Activated CD4-positive, alpha-beta T cell treated with anti-CD3 and anti-CD28 coated beads, Interleukin-2, amount 50 U/mL, for 1 hour (primary cell): ENCODE measurements at regions not wholly inside any gene's neighbourhood (a gene's known extent, or its start where the extent isn't known, plus 50 kb on each side); places are given as distances from the start of the nearest gene placed in this dataset.

Experiments used
- DNase-seq: peaks from one replicate; pipeline ENCODE4 v3.0.0-alpha.2; 2020

- no peak for DNase-seq
Observed at GRCh38 chr5:133905424-133905823, 63.0 kb downstream of the C5orf15 start.

- DNase-seq: no peak
Observed at GRCh38 chr5:133904641-133905040, 63.8 kb downstream of the C5orf15 start.

- no peak for DNase-seq
Observed at GRCh38 chr5:133902511-133903118, 65.8 kb downstream of the C5orf15 start.

GRCh38 chr5:133900534-133901270 is 67.7 kb downstream of the C5orf15 start:
- DNase-seq: no peak

GRCh38 chr5:133899506-133899905 is 68.9 kb downstream of the C5orf15 start:
- DNase-seq: no peak

GRCh38 chr5:133898440-133898839 is 70.0 kb downstream of the C5orf15 start:
- no peak for DNase-seq

- DNase-seq: no peak
Observed at GRCh38 chr5:133897431-133897830, 71.0 kb downstream of the C5orf15 start.

GRCh38 chr5:133896873-133897272 is 71.6 kb downstream of the C5orf15 start:
- no peak for DNase-seq

- DNase-seq: no peak
Observed at GRCh38 chr5:133895979-133896845, 72.2 kb downstream of the C5orf15 start.

GRCh38 chr5:133894143-133894542 is 74.3 kb downstream of the C5orf15 start:
- DNase-seq: no peak

- DNase-seq: no peak
Observed at GRCh38 chr5:133892774-133893173, 75.7 kb downstream of the C5orf15 start.

- no peak for DNase-seq
Observed at GRCh38 chr5:133892306-133892705, 76.1 kb downstream of the C5orf15 start.

- no peak for DNase-seq
Observed at GRCh38 chr5:133891390-133891789, 77.0 kb downstream of the C5orf15 start.

GRCh38 chr5:133890776-133891280 is 77.6 kb downstream of the C5orf15 start:
- DNase-seq: no peak

- DNase-seq: no peak
Observed at GRCh38 chr5:133890314-133890713, 78.1 kb downstream of the C5orf15 start.

- no peak for DNase-seq
Observed at GRCh38 chr5:133889271-133889905, 79.0 kb downstream of the C5orf15 start.

- DNase-seq: no peak
Observed at GRCh38 chr5:133888625-133888991, 79.8 kb downstream of the C5orf15 start.

GRCh38 chr5:133885566-133885965 is 82.9 kb downstream of the C5orf15 start:
- no peak for DNase-seq

GRCh38 chr5:133884569-133885311 is 83.7 kb downstream of the C5orf15 start:
- DNase-seq: no peak

- no peak for DNase-seq
Observed at GRCh38 chr5:133883916-133884315, 84.5 kb downstream of the C5orf15 start.

GRCh38 chr5:133882846-133883245 is 85.6 kb downstream of the C5orf15 start:
- no peak for DNase-seq

- no peak for DNase-seq
Observed at GRCh38 chr5:133882389-133882695, 86.1 kb downstream of the C5orf15 start.
